A549 (cell line): ENCODE measurements at regions not wholly inside any gene's neighbourhood (a gene's known extent, or its start where the extent isn't known, plus 50 kb on each side); places are given as distances from the start of the nearest gene placed in this dataset.

ENCODE experiments used
- ATAC-seq, 2 experiments: fragments of 200-7000 bp in 1 of 2; fragments of >200 bp in 1 of 2; cut with Nextera tagmentation in 1 of 2; cut with Tn5 transposase in 1 of 2; 3 replicates each; pipeline versions ENCODE4 v1.8.0 to v1.9.1; 2018 to 2020; ENCODE audit warnings: mild to moderate bottlenecking in 1 of 2, moderate library complexity in 1 of 2
- CTCF ChIA-PET: fragments of 300-600 bp; sonication (Branson Sonifier 250); formaldehyde crosslinking; extraction: SDS; loops from one replicate; lab custom pipeline; 2021; ENCODE audit warnings: antibody characterized with exemption, inconsistent platforms; lab: Yijun Ruan, JAX
- POLR2A ChIA-PET: fragments of 350-600 bp; formaldehyde crosslinking; extraction: SDS; loops from one replicate; lab custom pipeline; 2021; ENCODE audit warnings: antibody characterized with exemption, inconsistent platforms; lab: Yijun Ruan, JAX
- DNase-seq, 2 experiments: peaks; one replicate each; pipeline versions ENCODE4 v3.0.0 to v3.0.0-alpha.2; 2011 to 2016; ENCODE audit warnings: low read depth in 1 of 2, low spot score in 1 of 2
- FAIRE-seq: peaks from 2 replicates; lab custom pipeline; 2011; peaks lifted over from hg19 to GRCh38; lab: Jason Lieb, UNC
- H3K27ac ChIP-seq, 2 experiments: fragments of >200 bp; sonication (Bioruptor Twin); formaldehyde crosslinking; 3 replicates each; pipeline ENCODE4 v1.5.1; 2016 to 2017
- H3K4me1 ChIP-seq: fragments of >200 bp; sonication (Bioruptor Twin); formaldehyde crosslinking; 3 replicates; pipeline ENCODE4 v1.6.1; 2016
- H3K4me2 ChIP-seq: fragments of >200 bp; sonication (Bioruptor Twin); formaldehyde crosslinking; 3 replicates; pipeline ENCODE4 v1.6.1; 2016
- H3K4me3 ChIP-seq: fragments of >200 bp; sonication (Bioruptor Twin); formaldehyde crosslinking; 3 replicates; pipeline ENCODE4 v1.5.1; 2016
- H3K9me3 ChIP-seq: fragments of >200 bp; sonication (Bioruptor Twin); formaldehyde crosslinking; 3 replicates; pipeline ENCODE4 v1.6.1; 2016
- CBX8 ChIP-seq: fragments of 200-600 bp; sonication (generic); IDR thresholded peaks from 2 replicates; pipeline ENCODE4 v1.6.1; 2016
- CHD2 ChIP-seq: fragments of 150-350 bp; IDR thresholded peaks from 2 replicates; pipeline ENCODE4 v1.6.1; 2014; ENCODE audit warnings: low read length; ENCODE audit not compliant: partially characterized antibody
- CTCF ChIP-seq: fragments of >200 bp; sonication (Bioruptor Twin); formaldehyde crosslinking; IDR thresholded peaks from 3 replicates; pipeline ENCODE4 v1.5.1; 2016
- ESRRA ChIP-seq: fragments of 150-350 bp; IDR thresholded peaks from 2 replicates; pipeline ENCODE4 v1.6.1; 2014; ENCODE audit warnings: mild to moderate bottlenecking, low read length, borderline replicate concordance
- FOSB ChIP-seq: fragments of 250-450 bp; sonication (Bioruptor Pico); IDR thresholded peaks from 2 replicates; pipeline ENCODE4 v1.5.0; 2020; ENCODE audit warnings: mild to moderate bottlenecking, moderate library complexity
- FOXS1 ChIP-seq: fragments of 250-450 bp; sonication (Bioruptor Pico); IDR thresholded peaks from 2 replicates; pipeline ENCODE4 v1.5.0; 2020; ENCODE audit warnings: mild to moderate bottlenecking, moderate library complexity
- GATA3 ChIP-seq: IDR thresholded peaks from 2 replicates; pipeline ENCODE4 v1.6.1; 2012; ENCODE audit warnings: borderline replicate concordance
- JUNB ChIP-seq: fragments of >200 bp; sonication (Bioruptor Twin); formaldehyde crosslinking; IDR thresholded peaks from 2 replicates; pipeline ENCODE4 v1.6.1; 2016
- KDM1A ChIP-seq: fragments of 200-600 bp; sonication (generic); IDR thresholded peaks from 2 replicates; pipeline ENCODE4 v1.6.1; 2016; ENCODE audit warnings: low read depth, mild to moderate bottlenecking
- KDM5A ChIP-seq: fragments of 200-600 bp; sonication (generic); IDR thresholded peaks from 2 replicates; pipeline ENCODE4 v1.6.1; 2016; ENCODE audit warnings: antibody characterized with exemption, mild to moderate bottlenecking
- MAX ChIP-seq: IDR thresholded peaks from 2 replicates; pipeline ENCODE4 v1.6.1; 2012
- MAZ ChIP-seq: fragments of 150-350 bp; IDR thresholded peaks from 2 replicates; pipeline ENCODE4 v1.6.1; 2014; ENCODE audit warnings: antibody characterized with exemption, low read depth, low read length, borderline replicate concordance
- MYC ChIP-seq: IDR thresholded peaks from 2 replicates; pipeline ENCODE4 v1.6.1; 2012; ENCODE audit warnings: mild to moderate bottlenecking, inconsistent platforms, low read length, improper control_type of control experiment, borderline replicate concordance
- NPAS2 ChIP-seq: fragments of 250-450 bp; sonication (Bioruptor Pico); IDR thresholded peaks from 2 replicates; pipeline ENCODE4 v1.8.0; 2022; ENCODE audit warnings: mild to moderate bottlenecking, moderate library complexity, borderline replicate concordance
- POLR2AphosphoS2 ChIP-seq: conservative IDR thresholded peaks from 2 replicates; pipeline ENCODE4 v1.6.1; 2012; ENCODE audit warnings: low read length, improper control_type of control experiment, inconsistent platforms
- RAD21 ChIP-seq, 2 experiments: fragments of >200 bp in 1 of 2; sonication (Bioruptor Twin) in 1 of 2; formaldehyde crosslinking in 1 of 2; IDR thresholded peaks in 1 of 2; conservative IDR thresholded peaks in 1 of 2; 2 replicates in 1 of 2; 3 replicates in 1 of 2; pipeline ENCODE4 v1.6.1; 2012 to 2018; ENCODE audit warnings: inconsistent platforms in 1 of 2
- REST ChIP-seq: fragments of 200-600 bp; sonication (generic); IDR thresholded peaks from 2 replicates; pipeline ENCODE4 v1.6.1; 2016; ENCODE audit warnings: antibody characterized with exemption, mild to moderate bottlenecking, moderate library complexity
- SMC3 ChIP-seq: fragments of >200 bp; sonication (Bioruptor Twin); formaldehyde crosslinking; IDR thresholded peaks from 3 replicates; pipeline ENCODE4 v1.6.1; 2018; ENCODE audit warnings: inconsistent platforms
- SREBF2 ChIP-seq: fragments of 450-650 bp; IDR thresholded peaks from 2 replicates; pipeline ENCODE4 v1.6.1; 2014; ENCODE audit warnings: mild to moderate bottlenecking, moderate library complexity
- TP53 ChIP-seq: fragments of 250-450 bp; sonication (Bioruptor Pico); IDR thresholded peaks from 2 replicates; pipeline ENCODE4 v1.5.0; 2021; ENCODE audit warnings: mild to moderate bottlenecking, moderate library complexity
- USF2 ChIP-seq: fragments of 450-650 bp; IDR thresholded peaks from 2 replicates; pipeline ENCODE4 v1.6.1; 2014; ENCODE audit warnings: antibody characterized with exemption
- WGBS: methylation state at CpG from one replicate; pipeline ENCODE4 v1.1.6; 2017; ENCODE audit errors: missing lambda C conversion rate; 5-methylcytosine and 5-hydroxymethylcytosine counted together

- TF ChIP-seq JUNB (no peak), SREBF2 (no peak), KDM5A (no peak), CHD2 (no peak)
Measured at GRCh38 chr16:51757124-51757470, 606.0 kb upstream of the SALL1 start (continued).

- ChIA-PET POLR2A (no interaction called here), CTCF (no interaction called here)
- Histone ChIP-seq H3K27ac (no peak overlapping the region), H3K4me3 (no peak overlapping the region), H3K9me3 (no peaks in the 10 kb centered on the region), H3K4me1 (peaks cover 2% of the 10 kb centered on the region; the same call in 2 of the 3 replicates), H3K4me2 (no peak overlapping the region)
- TF ChIP-seq KDM5A (no peak), FOSB (CRISPR knock-in tag) (no peak), ESRRA (no peak), TP53 (no peak), REST (no peak), RAD21 (conservative IDR thresholded peaks at IDR 0.05 in 1 of 2, IDR thresholded peaks at IDR 0.05 in 1 of 2) (no peak), GATA3 (no peak), FOXS1 (CRISPR knock-in tag) (no peak), MYC (no peak), SMC3 (no peak)
- FAIRE-seq (no peak), DNase-seq (no peak), ATAC-seq (no peak)
- 64% methylated on average over 12 of the region's 14 CpGs for WGBS
Measured at GRCh38 chr16:51756447-51757123, 605.5 kb upstream of the SALL1 start.

GRCh38 chr16:51755577-51756355 lies 604.7 kb upstream of the SALL1 start:
- H3K9me3 ChIP-seq, result no peaks in the 10 kb centered on the region
- no peak overlapping the region for H3K4me2 ChIP-seq
- TF ChIP-seq KDM1A, result no peak
- no peak for TF ChIP-seq MAX
- TF ChIP-seq CTCF, result no peak
- TF ChIP-seq POLR2AphosphoS2, result no peak
- TF ChIP-seq USF2, result no peak
- no peak for TF ChIP-seq NPAS2 (CRISPR knock-in tag)
- no peak for TF ChIP-seq MAZ
- TF ChIP-seq SMC3, result no peak
- TF ChIP-seq CBX8, result no peak
- H3K4me1 ChIP-seq, result no peaks in the 10 kb centered on the region
- WGBS, result 50% methylated on average over 4 of the region's 4 CpGs
- no peak overlapping the region for H3K4me3 ChIP-seq
- no peak for DNase-seq
- no peak for ATAC-seq
- no peak overlapping the region for H3K27ac ChIP-seq
- POLR2A ChIA-PET, result no interaction called here
- CTCF ChIA-PET, result no interaction called here
- no peak for FAIRE-seq
